ENCODE measurements at regions not wholly inside any gene's neighbourhood (a gene's known extent, or its start where the extent isn't known, plus 50 kb on each side); places are given as distances from the start of the nearest gene placed in this dataset.

DNA sequence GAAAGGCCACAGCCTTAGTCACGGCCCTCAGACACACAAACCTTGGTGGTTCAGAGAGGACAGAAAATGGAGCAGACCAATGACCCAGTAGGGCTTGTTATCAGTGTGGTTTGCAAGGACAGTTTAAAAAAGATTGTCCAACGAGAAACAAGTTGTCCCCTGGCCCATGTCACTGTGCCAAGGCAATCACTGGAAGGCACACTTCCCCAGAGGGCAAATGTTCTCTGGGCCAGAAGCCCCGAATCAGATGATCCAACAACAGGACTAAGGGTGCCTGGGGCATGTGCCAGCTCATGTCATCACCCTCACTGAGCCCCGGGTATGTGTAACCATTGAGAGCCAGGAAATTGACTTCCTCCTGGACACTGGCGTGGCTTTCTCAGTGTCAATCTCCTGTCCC lies 950.1 kb upstream of the CTNND2 start:
- TF ChIP-seq, protein P1, sequence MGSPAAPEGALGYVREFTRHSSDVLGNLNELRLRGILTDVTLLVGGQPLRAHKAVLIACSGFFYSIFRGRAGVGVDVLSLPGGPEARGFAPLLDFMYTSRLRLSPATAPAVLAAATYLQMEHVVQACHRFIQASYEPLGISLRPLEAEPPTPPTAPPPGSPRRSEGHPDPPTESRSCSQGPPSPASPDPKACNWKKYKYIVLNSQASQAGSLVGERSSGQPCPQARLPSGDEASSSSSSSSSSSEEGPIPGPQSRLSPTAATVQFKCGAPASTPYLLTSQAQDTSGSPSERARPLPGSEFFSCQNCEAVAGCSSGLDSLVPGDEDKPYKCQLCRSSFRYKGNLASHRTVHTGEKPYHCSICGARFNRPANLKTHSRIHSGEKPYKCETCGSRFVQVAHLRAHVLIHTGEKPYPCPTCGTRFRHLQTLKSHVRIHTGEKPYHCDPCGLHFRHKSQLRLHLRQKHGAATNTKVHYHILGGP (tag by site-specific recombination; IDR thresholded peaks at IDR 0.05): no peak
- TF ChIP-seq, protein P2, sequence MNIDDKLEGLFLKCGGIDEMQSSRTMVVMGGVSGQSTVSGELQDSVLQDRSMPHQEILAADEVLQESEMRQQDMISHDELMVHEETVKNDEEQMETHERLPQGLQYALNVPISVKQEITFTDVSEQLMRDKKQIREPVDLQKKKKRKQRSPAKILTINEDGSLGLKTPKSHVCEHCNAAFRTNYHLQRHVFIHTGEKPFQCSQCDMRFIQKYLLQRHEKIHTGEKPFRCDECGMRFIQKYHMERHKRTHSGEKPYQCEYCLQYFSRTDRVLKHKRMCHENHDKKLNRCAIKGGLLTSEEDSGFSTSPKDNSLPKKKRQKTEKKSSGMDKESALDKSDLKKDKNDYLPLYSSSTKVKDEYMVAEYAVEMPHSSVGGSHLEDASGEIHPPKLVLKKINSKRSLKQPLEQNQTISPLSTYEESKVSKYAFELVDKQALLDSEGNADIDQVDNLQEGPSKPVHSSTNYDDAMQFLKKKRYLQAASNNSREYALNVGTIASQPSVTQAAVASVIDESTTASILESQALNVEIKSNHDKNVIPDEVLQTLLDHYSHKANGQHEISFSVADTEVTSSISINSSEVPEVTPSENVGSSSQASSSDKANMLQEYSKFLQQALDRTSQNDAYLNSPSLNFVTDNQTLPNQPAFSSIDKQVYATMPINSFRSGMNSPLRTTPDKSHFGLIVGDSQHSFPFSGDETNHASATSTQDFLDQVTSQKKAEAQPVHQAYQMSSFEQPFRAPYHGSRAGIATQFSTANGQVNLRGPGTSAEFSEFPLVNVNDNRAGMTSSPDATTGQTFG (tag by site-specific recombination; IDR thresholded peaks at IDR 0.05; ENCODE audit: borderline replicate concordance): no peak
- no peak for TF ChIP-seq ZBTB8A (tag by site-specific recombination; IDR thresholded peaks at IDR 0.05)
- TF ChIP-seq, protein P3, sequence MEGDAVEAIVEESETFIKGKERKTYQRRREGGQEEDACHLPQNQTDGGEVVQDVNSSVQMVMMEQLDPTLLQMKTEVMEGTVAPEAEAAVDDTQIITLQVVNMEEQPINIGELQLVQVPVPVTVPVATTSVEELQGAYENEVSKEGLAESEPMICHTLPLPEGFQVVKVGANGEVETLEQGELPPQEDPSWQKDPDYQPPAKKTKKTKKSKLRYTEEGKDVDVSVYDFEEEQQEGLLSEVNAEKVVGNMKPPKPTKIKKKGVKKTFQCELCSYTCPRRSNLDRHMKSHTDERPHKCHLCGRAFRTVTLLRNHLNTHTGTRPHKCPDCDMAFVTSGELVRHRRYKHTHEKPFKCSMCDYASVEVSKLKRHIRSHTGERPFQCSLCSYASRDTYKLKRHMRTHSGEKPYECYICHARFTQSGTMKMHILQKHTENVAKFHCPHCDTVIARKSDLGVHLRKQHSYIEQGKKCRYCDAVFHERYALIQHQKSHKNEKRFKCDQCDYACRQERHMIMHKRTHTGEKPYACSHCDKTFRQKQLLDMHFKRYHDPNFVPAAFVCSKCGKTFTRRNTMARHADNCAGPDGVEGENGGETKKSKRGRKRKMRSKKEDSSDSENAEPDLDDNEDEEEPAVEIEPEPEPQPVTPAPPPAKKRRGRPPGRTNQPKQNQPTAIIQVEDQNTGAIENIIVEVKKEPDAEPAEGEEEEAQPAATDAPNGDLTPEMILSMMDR (tag by site-specific recombination; IDR thresholded peaks at IDR 0.05): no peak
- TF ChIP-seq ZNF623 (tag by site-specific recombination; IDR thresholded peaks at IDR 0.05): no peak
- TF ChIP-seq, protein P4, sequence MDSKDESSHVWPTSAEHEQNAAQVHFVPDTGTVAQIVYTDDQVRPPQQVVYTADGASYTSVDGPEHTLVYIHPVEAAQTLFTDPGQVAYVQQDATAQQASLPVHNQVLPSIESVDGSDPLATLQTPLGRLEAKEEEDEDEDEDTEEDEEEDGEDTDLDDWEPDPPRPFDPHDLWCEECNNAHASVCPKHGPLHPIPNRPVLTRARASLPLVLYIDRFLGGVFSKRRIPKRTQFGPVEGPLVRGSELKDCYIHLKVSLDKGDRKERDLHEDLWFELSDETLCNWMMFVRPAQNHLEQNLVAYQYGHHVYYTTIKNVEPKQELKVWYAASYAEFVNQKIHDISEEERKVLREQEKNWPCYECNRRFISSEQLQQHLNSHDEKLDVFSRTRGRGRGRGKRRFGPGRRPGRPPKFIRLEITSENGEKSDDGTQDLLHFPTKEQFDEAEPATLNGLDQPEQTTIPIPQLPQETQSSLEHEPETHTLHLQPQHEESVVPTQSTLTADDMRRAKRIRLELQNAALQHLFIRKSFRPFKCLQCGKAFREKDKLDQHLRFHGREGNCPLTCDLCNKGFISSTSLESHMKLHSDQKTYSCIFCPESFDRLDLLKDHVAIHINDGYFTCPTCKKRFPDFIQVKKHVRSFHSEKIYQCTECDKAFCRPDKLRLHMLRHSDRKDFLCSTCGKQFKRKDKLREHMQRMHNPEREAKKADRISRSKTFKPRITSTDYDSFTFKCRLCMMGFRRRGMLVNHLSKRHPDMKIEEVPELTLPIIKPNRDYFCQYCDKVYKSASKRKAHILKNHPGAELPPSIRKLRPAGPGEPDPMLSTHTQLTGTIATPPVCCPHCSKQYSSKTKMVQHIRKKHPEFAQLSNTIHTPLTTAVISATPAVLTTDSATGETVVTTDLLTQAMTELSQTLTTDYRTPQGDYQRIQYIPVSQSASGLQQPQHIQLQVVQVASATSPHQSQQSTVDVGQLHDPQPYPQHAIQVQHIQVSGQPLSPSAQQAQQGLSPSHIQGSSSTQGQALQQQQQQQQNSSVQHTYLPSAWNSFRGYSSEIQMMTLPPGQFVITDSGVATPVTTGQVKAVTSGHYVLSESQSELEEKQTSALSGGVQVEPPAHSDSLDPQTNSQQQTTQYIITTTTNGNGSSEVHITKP (tag by site-specific recombination; IDR thresholded peaks at IDR 0.05): no peak
- no peak for TF ChIP-seq ZNF292 (tag by site-specific recombination; IDR thresholded peaks at IDR 0.05; ENCODE audit: borderline replicate concordance, low read depth)
- TF ChIP-seq REPIN1 (tag by site-specific recombination; IDR thresholded peaks at IDR 0.05; ENCODE audit: low read depth): no peak
- TF ChIP-seq ZNF76 (tag by site-specific recombination; IDR thresholded peaks at IDR 0.05; ENCODE audit: borderline replicate concordance, low read depth): no peak
- TF ChIP-seq, protein P5, sequence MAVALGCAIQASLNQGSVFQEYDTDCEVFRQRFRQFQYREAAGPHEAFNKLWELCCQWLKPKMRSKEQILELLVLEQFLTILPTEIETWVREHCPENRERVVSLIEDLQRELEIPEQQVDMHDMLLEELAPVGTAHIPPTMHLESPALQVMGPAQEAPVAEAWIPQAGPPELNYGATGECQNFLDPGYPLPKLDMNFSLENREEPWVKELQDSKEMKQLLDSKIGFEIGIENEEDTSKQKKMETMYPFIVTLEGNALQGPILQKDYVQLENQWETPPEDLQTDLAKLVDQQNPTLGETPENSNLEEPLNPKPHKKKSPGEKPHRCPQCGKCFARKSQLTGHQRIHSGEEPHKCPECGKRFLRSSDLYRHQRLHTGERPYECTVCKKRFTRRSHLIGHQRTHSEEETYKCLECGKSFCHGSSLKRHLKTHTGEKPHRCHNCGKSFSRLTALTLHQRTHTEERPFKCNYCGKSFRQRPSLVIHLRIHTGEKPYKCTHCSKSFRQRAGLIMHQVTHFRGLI (tag by site-specific recombination; IDR thresholded peaks at IDR 0.05): no peak
- TF ChIP-seq, protein P6, sequence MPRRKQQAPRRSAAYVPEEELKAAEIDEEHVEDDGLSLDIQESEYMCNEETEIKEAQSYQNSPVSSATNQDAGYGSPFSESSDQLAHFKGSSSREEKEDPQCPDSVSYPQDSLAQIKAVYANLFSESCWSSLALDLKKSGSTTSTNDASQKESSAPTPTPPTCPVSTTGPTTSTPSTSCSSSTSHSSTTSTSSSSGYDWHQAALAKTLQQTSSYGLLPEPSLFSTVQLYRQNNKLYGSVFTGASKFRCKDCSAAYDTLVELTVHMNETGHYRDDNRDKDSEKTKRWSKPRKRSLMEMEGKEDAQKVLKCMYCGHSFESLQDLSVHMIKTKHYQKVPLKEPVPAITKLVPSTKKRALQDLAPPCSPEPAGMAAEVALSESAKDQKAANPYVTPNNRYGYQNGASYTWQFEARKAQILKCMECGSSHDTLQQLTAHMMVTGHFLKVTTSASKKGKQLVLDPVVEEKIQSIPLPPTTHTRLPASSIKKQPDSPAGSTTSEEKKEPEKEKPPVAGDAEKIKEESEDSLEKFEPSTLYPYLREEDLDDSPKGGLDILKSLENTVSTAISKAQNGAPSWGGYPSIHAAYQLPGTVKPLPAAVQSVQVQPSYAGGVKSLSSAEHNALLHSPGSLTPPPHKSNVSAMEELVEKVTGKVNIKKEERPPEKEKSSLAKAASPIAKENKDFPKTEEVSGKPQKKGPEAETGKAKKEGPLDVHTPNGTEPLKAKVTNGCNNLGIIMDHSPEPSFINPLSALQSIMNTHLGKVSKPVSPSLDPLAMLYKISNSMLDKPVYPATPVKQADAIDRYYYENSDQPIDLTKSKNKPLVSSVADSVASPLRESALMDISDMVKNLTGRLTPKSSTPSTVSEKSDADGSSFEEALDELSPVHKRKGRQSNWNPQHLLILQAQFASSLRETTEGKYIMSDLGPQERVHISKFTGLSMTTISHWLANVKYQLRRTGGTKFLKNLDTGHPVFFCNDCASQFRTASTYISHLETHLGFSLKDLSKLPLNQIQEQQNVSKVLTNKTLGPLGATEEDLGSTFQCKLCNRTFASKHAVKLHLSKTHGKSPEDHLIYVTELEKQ (tag by site-specific recombination; IDR thresholded peaks at IDR 0.05; ENCODE audit: borderline replicate concordance): no peak
